Neural cell (in vitro differentiated cells): ENCODE measurements at regions not wholly inside any gene's neighbourhood (a gene's known extent, or its start where the extent isn't known, plus 50 kb on each side); places are given as distances from the start of the nearest gene placed in this dataset.

ENCODE experiments used
- EP300 ChIP-seq: fragments of 450-650 bp; conservative IDR thresholded peaks from 2 replicates; pipeline ENCODE4 v1.6.1; 2014; ENCODE audit warnings: antibody characterized with exemption, mild to moderate bottlenecking, moderate library complexity; ENCODE audit not compliant: poor library complexity, severe bottlenecking
- EZH2 ChIP-seq: fragments of 200-600, 300-800 bp; shearing (Covaris generic), sonication (generic); IDR thresholded peaks from 2 replicates; pipeline ENCODE4 v1.6.1; 2014; ENCODE audit warnings: antibody characterized with exemption, low read length, borderline replicate concordance, mild to moderate bottlenecking; ENCODE audit not compliant: insufficient read depth, poor library complexity, severe bottlenecking
- MXI1 ChIP-seq: fragments of 450-650 bp; conservative IDR thresholded peaks from 2 replicates; pipeline ENCODE4 v1.6.1; 2014; ENCODE audit warnings: antibody characterized with exemption, mild to moderate bottlenecking; ENCODE audit not compliant: poor library complexity, severe bottlenecking
- POLR2AphosphoS5 ChIP-seq: IDR thresholded peaks from 2 replicates; pipeline ENCODE4 v1.6.1; 2012
- RAD21 ChIP-seq: fragments of 450-650 bp; conservative IDR thresholded peaks from 2 replicates; pipeline ENCODE4 v1.6.1; 2014; ENCODE audit warnings: antibody characterized with exemption, mild to moderate bottlenecking, moderate library complexity
- REST ChIP-seq: IDR thresholded peaks from 2 replicates; pipeline ENCODE4 v1.6.1; 2012; ENCODE audit warnings: borderline replicate concordance
- SMC3 ChIP-seq: fragments of 450-650 bp; conservative IDR thresholded peaks from 2 replicates; pipeline ENCODE4 v1.6.1; 2014; ENCODE audit warnings: antibody characterized with exemption, mild to moderate bottlenecking, moderate library complexity; ENCODE audit not compliant: poor library complexity
- TAF1 ChIP-seq: IDR thresholded peaks from 2 replicates; pipeline ENCODE4 v1.6.1; 2012; ENCODE audit warnings: low read depth
- TF ChIP-seq, protein P1 (sequence below): fragments of 450-650 bp; IDR thresholded peaks from 2 replicates; pipeline ENCODE4 v1.5.1; 2014; ENCODE audit warnings: antibody characterized with exemption, mild to moderate bottlenecking, moderate library complexity; ENCODE audit not compliant: poor library complexity, severe bottlenecking

DNA sequence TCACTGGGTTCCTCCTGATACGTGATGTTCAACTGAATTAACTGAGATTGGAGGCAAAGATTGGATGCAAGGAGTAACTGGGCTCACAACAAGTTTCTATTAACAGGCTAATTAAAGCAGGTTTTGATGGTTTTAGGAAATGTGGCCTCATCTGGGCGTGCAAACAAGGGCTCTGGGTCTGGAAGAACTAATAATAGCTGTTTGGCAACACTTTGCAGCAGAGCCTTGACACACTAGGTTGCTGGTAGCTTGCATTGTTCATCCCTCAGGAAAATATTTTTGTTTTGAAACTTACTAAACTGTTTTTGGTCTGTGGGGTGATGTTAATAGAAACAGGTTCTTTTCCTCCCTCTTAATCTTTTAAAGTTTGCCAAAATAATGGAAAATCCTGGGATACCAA is 117.2 kb upstream of the CD93 start:
- TF ChIP-seq MXI1 (no peak), EZH2 (no peak), REST (no peak), POLR2AphosphoS5 (no peak), SMC3 (no peak), EP300 (no peak), TAF1 (no peak), RAD21 (no peak)
- TF ChIP-seq, protein P1, sequence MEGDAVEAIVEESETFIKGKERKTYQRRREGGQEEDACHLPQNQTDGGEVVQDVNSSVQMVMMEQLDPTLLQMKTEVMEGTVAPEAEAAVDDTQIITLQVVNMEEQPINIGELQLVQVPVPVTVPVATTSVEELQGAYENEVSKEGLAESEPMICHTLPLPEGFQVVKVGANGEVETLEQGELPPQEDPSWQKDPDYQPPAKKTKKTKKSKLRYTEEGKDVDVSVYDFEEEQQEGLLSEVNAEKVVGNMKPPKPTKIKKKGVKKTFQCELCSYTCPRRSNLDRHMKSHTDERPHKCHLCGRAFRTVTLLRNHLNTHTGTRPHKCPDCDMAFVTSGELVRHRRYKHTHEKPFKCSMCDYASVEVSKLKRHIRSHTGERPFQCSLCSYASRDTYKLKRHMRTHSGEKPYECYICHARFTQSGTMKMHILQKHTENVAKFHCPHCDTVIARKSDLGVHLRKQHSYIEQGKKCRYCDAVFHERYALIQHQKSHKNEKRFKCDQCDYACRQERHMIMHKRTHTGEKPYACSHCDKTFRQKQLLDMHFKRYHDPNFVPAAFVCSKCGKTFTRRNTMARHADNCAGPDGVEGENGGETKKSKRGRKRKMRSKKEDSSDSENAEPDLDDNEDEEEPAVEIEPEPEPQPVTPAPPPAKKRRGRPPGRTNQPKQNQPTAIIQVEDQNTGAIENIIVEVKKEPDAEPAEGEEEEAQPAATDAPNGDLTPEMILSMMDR: no peak
